Fibroblast of pulmonary artery (primary cell): ENCODE measurements at regions not wholly inside any gene's neighbourhood (a gene's known extent, or its start where the extent isn't known, plus 50 kb on each side); places are given as distances from the start of the nearest gene placed in this dataset.

Experiments used
- DNase-seq: peaks from one replicate; pipeline ENCODE4 v3.0.0-alpha.2; 2010; ENCODE audit warnings: low read depth
- H3K4me3 ChIP-seq: replicated peaks from 2 replicates; pipeline ENCODE4 v1.5.1; 2011; ENCODE audit warnings: low read depth, mild to moderate bottlenecking, control low read depth, low read length, moderate library complexity
- TF ChIP-seq, protein P1 (sequence below): IDR thresholded peaks from 2 replicates; pipeline ENCODE4 v1.5.1; 2011; ENCODE audit warnings: mild to moderate bottlenecking, control low read depth, low read length, inconsistent platforms; ENCODE audit errors: missing control alignments

DNA sequence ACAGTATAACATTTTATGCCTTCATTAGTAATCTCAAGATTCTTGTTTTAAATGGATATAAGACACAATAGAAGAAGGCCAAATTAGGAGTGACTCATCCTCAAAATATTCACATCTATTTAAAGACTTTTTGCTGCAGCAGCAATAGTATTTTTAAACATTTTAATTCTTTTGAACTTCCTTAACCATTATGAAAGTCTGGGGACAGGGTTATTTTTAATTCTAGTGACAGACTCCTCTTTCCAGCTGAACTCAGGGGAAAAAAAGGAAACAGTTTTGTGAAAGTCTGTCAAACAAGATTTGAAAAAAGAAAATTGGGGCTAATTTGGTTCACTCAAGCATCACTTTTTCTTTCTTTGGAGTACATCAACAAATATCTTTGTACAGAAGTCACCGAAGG is 541.8 kb downstream of the NUP35 start:
- DNase-seq, result peak; percentile 3
- H3K4me3 ChIP-seq, result no peak overlapping the region
- TF ChIP-seq, protein P1, sequence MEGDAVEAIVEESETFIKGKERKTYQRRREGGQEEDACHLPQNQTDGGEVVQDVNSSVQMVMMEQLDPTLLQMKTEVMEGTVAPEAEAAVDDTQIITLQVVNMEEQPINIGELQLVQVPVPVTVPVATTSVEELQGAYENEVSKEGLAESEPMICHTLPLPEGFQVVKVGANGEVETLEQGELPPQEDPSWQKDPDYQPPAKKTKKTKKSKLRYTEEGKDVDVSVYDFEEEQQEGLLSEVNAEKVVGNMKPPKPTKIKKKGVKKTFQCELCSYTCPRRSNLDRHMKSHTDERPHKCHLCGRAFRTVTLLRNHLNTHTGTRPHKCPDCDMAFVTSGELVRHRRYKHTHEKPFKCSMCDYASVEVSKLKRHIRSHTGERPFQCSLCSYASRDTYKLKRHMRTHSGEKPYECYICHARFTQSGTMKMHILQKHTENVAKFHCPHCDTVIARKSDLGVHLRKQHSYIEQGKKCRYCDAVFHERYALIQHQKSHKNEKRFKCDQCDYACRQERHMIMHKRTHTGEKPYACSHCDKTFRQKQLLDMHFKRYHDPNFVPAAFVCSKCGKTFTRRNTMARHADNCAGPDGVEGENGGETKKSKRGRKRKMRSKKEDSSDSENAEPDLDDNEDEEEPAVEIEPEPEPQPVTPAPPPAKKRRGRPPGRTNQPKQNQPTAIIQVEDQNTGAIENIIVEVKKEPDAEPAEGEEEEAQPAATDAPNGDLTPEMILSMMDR, result no peak

DNA sequence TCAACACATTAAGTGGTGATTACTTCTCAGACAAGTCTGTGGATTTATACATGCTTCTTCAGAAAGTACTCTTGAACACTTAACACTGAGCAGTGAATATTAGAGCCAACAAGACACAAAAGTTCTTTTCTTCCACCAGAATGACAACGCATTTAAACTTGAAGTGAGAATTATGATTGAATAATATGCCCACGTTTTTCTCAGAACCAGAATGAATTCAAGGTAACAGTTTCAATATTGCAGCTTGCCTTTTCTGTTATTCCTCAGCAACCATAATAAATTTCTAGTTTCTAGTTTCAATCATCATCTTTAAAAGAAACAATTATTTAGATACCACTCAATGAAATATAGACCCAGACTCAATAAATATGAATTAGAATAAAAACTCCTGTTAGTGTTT is 547.0 kb downstream of the NUP35 start:
- H3K4me3 ChIP-seq, result no peak overlapping the region
- TF ChIP-seq, protein P1, result no peak
- no peak for DNase-seq

DNA sequence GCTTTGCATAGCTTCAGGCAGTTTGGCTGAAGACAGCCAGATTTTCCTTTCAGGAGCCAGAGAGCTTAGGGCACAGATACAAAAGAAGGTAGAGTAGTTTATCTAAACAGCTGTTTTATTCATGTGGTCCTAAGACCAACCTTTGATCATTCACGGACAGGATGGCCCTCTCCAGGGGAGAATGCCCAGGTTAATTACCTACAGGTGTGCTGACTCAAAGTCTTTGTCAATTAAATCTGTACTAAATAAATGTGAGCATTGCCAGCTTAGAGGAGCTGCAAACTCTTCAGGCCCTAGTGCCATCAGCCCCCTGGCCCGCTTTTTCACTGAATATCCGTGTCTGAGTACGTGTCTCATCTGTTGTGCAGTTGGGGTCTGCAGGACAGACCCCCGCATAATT is 554.7 kb downstream of the NUP35 start:
- no peak overlapping the region for H3K4me3 ChIP-seq
- TF ChIP-seq, protein P1, result no peak
- DNase-seq, result no peak

DNA sequence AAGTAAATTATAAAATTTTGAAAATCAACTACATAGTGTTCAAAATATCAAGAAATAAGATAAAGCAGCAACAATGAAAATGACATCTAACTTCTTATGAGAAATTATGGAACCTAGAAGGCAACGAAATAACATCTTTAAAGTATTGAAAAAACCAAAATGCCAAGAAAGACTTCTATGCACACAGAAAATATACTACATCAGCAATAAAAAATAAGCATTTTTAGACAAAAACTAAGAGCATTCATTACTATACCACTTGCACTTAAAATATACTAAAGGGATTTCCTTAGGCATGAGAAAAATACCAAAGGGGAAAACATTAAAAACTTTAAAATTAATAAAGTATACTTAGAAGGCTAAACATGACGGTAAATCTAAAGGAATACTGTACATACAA is 556.3 kb downstream of the NUP35 start:
- DNase-seq, result no peak
- TF ChIP-seq, protein P1, result no peak

DNA sequence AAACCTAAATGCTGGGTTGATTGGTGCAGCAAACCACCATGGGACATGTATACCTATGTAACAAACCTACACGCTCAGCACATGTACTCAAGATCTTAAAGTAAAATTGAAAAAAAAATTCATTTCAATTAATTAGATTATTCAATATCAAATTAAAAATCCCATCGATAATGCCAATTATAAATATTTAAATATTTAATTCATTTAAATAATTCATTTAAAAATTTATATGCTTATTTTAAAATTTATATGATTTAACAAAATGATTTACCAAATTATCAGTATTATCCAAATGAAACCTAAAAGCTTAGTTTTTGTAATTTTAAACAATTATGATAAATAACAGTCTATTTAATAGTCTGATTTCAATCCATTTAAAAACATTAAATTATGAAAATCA is 560.4 kb downstream of the NUP35 start:
- no peak overlapping the region for H3K4me3 ChIP-seq
- TF ChIP-seq, protein P1, result no peak
- no peak for DNase-seq

More for the DNA sequence above, 556.3 kb downstream of the NUP35 start:
- no peak overlapping the region for H3K4me3 ChIP-seq

DNA sequence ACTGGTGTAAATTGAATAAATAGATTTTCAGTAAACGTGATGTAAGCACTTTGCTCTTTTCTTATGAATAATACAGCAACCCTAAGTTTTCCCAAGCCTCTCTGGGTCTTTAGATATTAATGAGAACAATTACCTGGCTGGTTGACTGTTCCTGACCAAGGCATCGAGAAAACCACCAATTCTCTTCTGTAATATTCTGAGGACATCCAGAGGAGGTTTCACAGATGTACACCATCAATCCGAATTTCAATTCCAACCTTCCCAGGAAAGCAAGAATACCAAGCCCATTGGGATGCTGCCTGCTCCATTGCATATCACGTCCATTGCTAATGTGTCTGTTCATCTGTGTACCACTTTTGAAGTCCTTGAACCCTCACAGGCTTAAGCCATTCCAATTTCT is 571.8 kb downstream of the NUP35 start:
- no peak for DNase-seq
- H3K4me3 ChIP-seq, result no peak overlapping the region
- TF ChIP-seq, protein P1, result no peak

DNA sequence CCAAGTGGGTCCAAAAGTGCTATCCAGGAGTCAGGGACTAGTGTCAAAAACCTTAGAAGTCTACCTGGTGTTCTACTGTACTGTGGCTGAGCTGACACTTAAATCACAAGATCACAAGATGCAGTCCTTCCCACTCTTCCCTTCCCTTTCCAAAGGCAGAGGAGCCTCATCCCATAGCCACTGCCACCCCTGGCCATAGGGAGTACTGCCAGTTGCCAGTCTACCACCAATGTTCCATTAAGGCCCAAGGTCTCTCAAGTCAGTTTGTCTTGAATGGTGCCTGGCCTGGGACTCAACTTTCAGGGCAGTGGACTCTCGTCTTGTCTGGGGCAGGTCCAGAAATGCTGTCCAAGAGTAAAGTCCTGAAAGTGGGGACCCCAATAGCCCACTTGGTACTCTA is 585.6 kb downstream of the NUP35 start:
- DNase-seq, result no peak
- TF ChIP-seq, protein P1, result no peak
- no peak overlapping the region for H3K4me3 ChIP-seq
